Right renal pelvis (tissue), 4 donors: ENCODE measurements at regions not wholly inside any gene's neighbourhood (a gene's known extent, or its start where the extent isn't known, plus 50 kb on each side); places are given as distances from the start of the nearest gene placed in this dataset.

Source experiments
- DNase-seq, 4 donors: peaks; one replicate each; pipeline ENCODE4 v3.0.0-alpha.2; 2013; ENCODE audit warnings: low read depth in 4 of 4, low spot score in 3 of 4, missing footprints in 1 of 4

DNA sequence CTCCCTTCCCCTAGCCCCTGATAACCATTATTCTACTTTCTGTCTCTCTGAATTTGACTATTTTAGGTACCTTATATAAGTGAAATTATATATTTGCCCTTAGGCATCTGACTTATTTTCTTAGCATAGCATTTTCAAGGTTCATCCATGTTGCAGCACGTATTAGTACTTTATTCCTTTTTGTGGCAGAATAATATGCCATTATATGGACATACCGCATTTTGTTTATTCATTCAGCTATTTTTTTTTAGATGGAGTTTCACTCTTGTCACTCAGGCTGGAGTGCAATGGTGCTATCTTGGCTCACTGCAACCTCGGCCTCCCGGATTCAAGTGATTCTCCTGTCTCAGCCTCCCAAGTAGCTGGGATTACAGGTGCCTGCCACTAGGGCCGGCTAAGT is 326.2 kb upstream of the PLXNA2 start:
- no peak for DNase-seq

- DNase-seq, result no peak
These were observed 332.2 kb upstream of the PLXNA2 start for GRCh38 chr1:208576425-208576824.

GRCh38 chr1:208577381-208577905 is 333.3 kb upstream of the PLXNA2 start:
- no peak for DNase-seq

DNA sequence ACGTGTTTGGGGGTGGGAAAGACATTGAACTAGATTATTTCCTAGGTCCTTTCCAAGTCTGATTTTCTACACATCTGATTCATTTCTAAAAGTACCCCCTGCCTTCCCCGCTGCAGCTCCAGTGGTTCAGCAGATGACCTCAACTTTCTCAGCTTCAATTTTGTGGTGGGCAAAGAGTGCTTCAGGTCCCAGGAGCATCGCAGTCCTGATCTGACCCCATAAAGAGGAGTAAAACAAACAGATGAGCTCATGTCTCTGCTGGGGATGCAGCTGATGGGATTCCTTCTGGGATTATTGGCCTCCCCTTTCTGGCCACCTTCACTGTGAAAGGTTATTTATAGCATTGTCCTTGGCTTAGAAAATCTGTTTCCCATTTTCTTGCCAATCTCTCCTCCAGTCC is 337.0 kb upstream of the PLXNA2 start:
- no peak for DNase-seq

- no peak for DNase-seq
These were observed 337.5 kb upstream of the PLXNA2 start for GRCh38 chr1:208581667-208582066.

- DNase-seq, result no peak
These were observed 340.1 kb upstream of the PLXNA2 start for GRCh38 chr1:208584167-208584755.

DNA sequence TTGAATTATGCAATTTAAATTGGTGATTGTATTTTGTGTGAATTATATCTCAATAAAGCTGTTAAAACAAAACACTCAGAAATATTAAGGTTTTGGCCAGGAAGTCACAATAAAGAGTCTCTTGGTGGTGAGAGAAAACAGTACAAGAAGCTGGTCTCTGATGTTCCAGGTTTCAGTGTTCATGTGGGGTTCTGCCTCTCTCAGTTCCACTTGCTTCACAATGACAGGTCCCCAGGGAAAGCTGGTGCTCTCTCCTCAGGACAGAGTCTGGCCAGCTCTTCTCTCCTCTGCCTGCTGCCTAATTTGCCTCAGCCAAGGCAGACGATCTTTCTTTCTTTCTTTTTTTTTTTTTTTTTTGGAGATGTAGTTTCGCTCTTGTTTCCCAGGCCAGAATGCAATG is 342.9 kb upstream of the PLXNA2 start:
- DNase-seq, result no peak

- no peak for DNase-seq
These were observed 349.3 kb upstream of the PLXNA2 start for GRCh38 chr1:208593306-208594006.

GRCh38 chr1:208595236-208595635 is 351.1 kb upstream of the PLXNA2 start:
- no peak for DNase-seq

DNA sequence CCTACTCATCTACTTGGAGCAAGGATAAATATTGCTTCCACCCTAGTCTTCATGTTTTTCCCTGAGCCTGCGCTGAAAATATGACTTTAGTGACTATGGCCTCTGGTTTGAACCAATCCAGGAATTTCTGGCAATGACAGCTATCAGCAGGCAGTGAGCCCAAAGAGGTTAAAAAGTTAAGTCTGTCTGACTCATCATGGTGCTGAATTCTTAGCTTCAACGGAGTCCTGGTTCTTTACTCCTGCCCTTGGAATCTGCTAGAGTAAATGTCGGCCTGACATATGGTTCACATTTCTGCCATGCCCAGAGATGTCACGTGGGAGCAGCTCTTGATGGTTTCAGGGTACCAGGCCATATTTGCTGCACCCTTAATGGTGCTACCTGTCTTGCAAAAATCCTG is 351.6 kb upstream of the PLXNA2 start:
- no peak for DNase-seq

- no peak for DNase-seq
These were observed 353.4 kb upstream of the PLXNA2 start for GRCh38 chr1:208597571-208597970.

GRCh38 chr1:208598021-208598420 is 353.8 kb upstream of the PLXNA2 start:
- DNase-seq, result no peak

GRCh38 chr1:208599063-208599462 is 354.9 kb upstream of the PLXNA2 start:
- DNase-seq, result no peak

DNA sequence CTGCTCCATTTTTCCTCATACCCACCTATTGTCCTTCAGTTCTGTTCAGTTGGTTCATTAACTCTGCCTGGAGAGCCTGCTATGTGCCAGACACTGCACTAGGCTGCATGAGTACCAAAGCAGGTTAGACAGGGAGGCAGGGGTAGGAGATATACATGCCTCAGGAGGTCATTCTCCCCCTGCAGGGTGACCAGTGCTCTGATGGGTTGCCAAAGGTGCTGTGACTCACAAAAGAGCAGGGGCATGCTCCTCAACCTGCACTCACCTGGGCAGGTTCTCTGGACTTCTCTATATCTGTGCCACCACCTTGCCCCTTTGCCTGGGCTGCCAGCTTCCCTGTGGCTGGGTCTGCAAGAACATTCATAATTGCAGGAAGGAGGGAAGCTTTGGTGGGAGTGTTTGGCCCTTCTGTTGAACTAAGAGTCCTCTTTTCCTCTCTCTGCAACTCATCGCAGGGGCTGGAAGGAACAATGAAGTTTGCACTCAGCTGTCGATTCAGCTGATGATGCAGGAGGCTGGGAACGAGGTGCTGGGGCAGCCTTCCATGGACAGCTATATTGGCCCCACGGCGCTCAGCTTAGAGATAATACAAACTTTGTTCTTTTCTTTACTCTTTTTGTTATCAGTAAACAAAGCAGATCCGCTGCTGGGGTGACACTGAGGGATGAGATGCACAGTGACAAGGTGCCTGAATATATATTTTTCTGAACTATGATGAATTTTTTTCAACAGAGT is 356.4 kb upstream of the PLXNA2 start:
- DNase-seq, result no peak

DNA sequence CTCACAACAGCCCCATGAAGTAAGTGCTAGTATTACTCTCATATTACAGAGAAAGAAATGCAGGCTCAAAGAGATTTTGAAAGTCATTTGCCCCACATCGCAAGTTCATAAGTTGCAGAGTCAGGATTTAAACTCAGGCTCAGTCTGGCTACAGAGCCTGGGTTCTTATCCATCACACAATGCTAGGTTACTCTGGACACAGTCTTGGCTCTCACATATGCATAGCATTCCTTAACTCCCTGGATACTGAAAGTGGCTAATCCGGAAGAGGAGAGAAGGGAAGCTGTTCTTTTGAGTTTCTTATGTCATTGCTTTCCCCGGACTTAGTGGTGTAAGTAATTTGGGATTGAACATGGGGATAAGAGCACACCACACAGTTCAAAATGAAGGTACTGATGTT is 357.4 kb upstream of the PLXNA2 start:
- no peak for DNase-seq

DNA sequence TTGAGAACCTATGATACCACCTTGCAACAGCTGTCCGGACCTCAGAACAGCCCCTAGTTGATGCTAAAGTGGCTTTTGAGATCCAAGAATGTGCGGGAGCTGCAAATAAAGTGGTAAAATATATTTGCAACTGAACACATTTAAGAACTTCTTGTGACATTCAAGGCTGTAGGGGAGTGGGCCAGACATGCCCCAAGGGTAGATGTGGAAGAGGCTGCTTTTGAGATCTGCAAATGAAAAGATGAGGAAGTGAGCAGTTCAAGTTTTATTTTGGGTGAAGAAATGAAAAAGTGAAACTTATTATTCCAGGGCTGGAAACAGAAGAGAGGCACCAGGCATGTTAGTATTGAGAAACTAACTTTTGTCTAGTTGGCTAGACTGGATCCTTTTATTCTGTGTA is 359.5 kb upstream of the PLXNA2 start:
- DNase-seq, result no peak

DNA sequence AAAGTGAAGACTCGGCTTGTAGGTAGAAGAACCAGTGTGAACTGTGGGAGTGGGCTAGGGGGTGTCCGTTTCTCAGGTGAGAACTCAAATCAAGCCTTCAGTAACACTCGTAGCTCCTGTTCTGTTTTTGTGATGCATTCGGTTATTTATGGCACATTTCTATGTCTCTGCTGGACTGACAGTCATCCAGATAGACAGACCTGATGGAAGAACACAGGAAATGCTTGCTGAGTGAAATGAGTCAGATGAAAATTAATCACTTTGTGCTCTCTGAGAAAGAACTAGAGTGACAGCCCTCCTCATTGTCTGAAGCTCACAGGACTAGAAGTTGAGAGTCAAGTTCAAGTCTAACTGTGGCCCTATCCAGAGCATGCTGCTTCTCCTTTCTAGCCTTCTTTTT is 360.1 kb upstream of the PLXNA2 start:
- DNase-seq, result no peak

- DNase-seq, result no peak
These were observed 362.8 kb upstream of the PLXNA2 start for GRCh38 chr1:208606959-208607358.

DNA sequence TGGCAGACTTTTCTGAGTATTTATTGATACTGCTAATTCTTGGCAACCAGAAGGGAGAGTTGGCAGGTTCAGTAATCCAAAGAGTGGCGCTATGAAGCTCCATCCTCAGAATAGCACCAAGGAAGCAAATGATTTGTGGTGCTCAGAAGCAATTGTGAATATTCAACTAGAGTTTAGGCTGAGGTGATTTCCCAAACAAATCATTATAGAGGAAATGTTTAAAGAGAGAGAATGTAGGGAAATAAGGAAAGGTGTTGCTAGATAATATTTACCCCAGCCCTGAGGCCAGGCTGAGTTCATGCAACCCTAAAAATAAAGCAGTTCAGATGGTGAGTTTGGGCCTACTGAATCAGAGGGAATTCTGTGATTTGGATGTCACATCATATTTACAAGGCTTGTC is 363.4 kb upstream of the PLXNA2 start:
- no peak for DNase-seq

- no peak for DNase-seq
These were observed 370.4 kb upstream of the PLXNA2 start for GRCh38 chr1:208614610-208615009.

GRCh38 chr1:208615371-208615770 is 371.2 kb upstream of the PLXNA2 start:
- no peak for DNase-seq

- no peak for DNase-seq
These were observed 372.6 kb upstream of the PLXNA2 start for GRCh38 chr1:208616776-208617175.
